Brain pericyte (primary cell): ENCODE measurements at regions not wholly inside any gene's neighbourhood (a gene's known extent, or its start where the extent isn't known, plus 50 kb on each side); places are given as distances from the start of the nearest gene placed in this dataset.
"Not testable (repeated sequence)": the region's sequence is repeated elsewhere in the genome, so short reads cannot be mapped to it uniquely, and the experiment has no call there.

ENCODE experiments used
- DNase-seq: peaks from one replicate; pipeline ENCODE4 v3.0.0-alpha.2; 2012; ENCODE audit warnings: low read depth, low spot score

- DNase-seq: no peak
Observed at GRCh38 chr9:108456903-108457302, 398.9 kb downstream of the ACTL7B start.

- no peak for DNase-seq
Observed at GRCh38 chr9:108445431-108446071, 410.2 kb downstream of the ACTL7B start.

- peak; percentile 11 for DNase-seq
Observed at GRCh38 chr9:108444400-108445358, 411.1 kb downstream of the ACTL7B start.

GRCh38 chr9:108443741-108444140 is 412.0 kb downstream of the ACTL7B start:
- DNase-seq: no peak

GRCh38 chr9:108443019-108443633 is 412.7 kb downstream of the ACTL7B start:
- DNase-seq: no peak

- no peak for DNase-seq
Observed at GRCh38 chr9:108442627-108443018, 413.2 kb downstream of the ACTL7B start.

GRCh38 chr9:108441726-108442125 is 414.1 kb downstream of the ACTL7B start:
- no peak for DNase-seq

GRCh38 chr9:108441251-108441650 is 414.5 kb downstream of the ACTL7B start:
- no peak for DNase-seq

GRCh38 chr9:108439947-108440346 is 415.8 kb downstream of the ACTL7B start:
- no peak for DNase-seq

- no peak for DNase-seq
Observed at GRCh38 chr9:108437656-108438055, 418.1 kb downstream of the ACTL7B start.

GRCh38 chr9:108436448-108436847 is 419.3 kb downstream of the ACTL7B start:
- no peak for DNase-seq

- DNase-seq: no peak
Observed at GRCh38 chr9:108434502-108434901, 421.3 kb downstream of the ACTL7B start.

- DNase-seq: no peak
Observed at GRCh38 chr9:108434036-108434435, 421.8 kb downstream of the ACTL7B start.

GRCh38 chr9:108430655-108431054 is 425.1 kb downstream of the ACTL7B start:
- DNase-seq: no peak

- DNase-seq: no peak
Observed at GRCh38 chr9:108427751-108428150, 428.0 kb downstream of the ACTL7B start.

- not testable (repeated sequence) for DNase-seq
Observed at GRCh38 chr9:108426421-108426940, 429.3 kb downstream of the ACTL7B start.

GRCh38 chr9:108423433-108423832 is 432.4 kb downstream of the ACTL7B start:
- no peak for DNase-seq

GRCh38 chr9:108419379-108419778 is 436.4 kb downstream of the ACTL7B start:
- no peak for DNase-seq

- no peak for DNase-seq
Observed at GRCh38 chr9:108417726-108418125, 438.1 kb downstream of the ACTL7B start.

- DNase-seq: no peak
Observed at GRCh38 chr9:108417312-108417711, 438.5 kb downstream of the ACTL7B start.

- DNase-seq: no peak
Observed at GRCh38 chr9:108416324-108416723, 439.5 kb downstream of the ACTL7B start.

- DNase-seq: no peak
Observed at GRCh38 chr9:108413809-108414208, 442.0 kb downstream of the ACTL7B start.
